HG02885 (cell line): ENCODE measurements at regions not wholly inside any gene's neighbourhood (a gene's known extent, or its start where the extent isn't known, plus 50 kb on each side); places are given as distances from the start of the nearest gene placed in this dataset.
"Not testable (repeated sequence)": the region's sequence is repeated elsewhere in the genome, so short reads cannot be mapped to it uniquely, and the experiment has no call there.

Experiments
- ATAC-seq: cut with Tn5 transposase; IDR thresholded peaks from one replicate; pipeline ENCODE4 v1.9.1; 2021; ENCODE audit warnings: mild to moderate bottlenecking; ENCODE audit not compliant: unreplicated experiment, poor library complexity

GRCh38 chr3:27779176-27779575 lies 57.1 kb upstream of the EOMES start:
- ATAC-seq, result no peak

GRCh38 chr3:27789420-27789819 lies 67.3 kb upstream of the EOMES start:
- ATAC-seq, result no peak

- ATAC-seq, result no peak
Measured at GRCh38 chr3:27791956-27792355, 69.8 kb upstream of the EOMES start.

- ATAC-seq, result no peak
Measured at GRCh38 chr3:27792869-27793268, 70.7 kb upstream of the EOMES start.

- no peak for ATAC-seq
Measured at GRCh38 chr3:27794211-27794610, 72.1 kb upstream of the EOMES start.

- ATAC-seq, result no peak
Measured at GRCh38 chr3:27796365-27796875, 74.3 kb upstream of the EOMES start.

DNA sequence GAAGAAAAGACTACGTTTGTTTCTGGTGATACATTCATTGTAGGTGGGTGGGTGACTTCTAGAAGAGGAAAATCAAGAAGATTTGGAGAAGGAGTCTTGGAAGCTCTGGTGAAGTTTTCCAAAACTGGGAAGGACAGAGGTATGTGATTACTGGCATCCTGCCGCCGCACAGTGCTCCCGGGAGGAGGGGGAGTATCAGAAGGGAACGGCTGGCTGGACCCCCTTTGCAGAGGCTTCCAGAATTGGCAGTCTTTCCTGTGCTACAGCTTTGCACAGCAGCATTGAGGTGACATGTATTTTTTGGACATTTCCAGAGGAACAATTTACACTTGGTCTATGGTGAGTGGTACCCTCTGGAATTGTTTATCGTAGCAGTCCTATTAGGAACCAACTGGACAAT lies 75.7 kb upstream of the EOMES start:
- ATAC-seq, result no peak

- no peak for ATAC-seq
Measured at GRCh38 chr3:27800261-27800660, 78.1 kb upstream of the EOMES start.

DNA sequence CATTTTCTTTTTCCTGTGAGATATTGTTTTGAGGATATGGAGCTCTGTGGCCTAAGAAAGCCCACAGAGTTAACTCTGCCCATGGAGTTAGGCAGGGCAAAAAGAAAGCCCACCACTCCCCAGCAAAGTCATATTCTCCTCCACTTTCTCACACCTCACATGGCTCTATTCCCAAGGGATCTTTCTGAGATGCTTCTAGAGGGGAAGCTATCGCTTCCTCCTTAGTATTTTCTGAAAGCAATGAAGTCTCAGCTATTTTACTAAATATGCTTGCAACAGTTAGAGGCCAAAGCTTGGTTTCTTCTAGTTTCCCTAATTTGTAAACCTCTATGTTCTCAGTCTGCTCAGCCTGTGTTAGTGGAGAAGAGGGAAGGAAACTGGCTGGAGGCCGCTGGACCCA lies 80.3 kb upstream of the EOMES start:
- ATAC-seq, result no peak

DNA sequence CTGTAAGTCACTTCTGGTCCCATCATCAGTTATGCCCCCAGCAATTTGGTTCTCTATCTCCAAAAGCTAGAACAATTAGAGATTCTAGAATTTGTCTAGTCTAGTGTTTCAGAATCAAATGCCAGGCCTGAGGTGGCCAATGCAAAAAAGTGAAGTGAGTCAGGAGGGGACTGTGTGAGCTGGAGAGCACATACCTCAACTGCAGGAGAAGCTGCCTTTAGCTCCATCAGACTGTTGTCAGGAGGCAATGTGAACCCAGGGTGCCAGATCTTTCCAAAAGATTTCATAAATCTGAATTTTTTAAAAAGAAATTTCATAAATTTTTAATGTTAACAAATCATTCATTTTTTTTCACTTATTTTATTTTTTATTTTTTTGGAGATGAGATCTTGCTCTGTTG lies 80.7 kb upstream of the EOMES start:
- ATAC-seq, result no peak

GRCh38 chr3:27805282-27805681 lies 83.2 kb upstream of the EOMES start:
- no peak for ATAC-seq

GRCh38 chr3:27813255-27813654 lies 91.1 kb upstream of the EOMES start:
- ATAC-seq, result no peak

- not testable (repeated sequence) for ATAC-seq
Measured at GRCh38 chr3:27821609-27822008, 99.5 kb upstream of the EOMES start.

- ATAC-seq, result no peak
Measured at GRCh38 chr3:27824312-27825200, 102.4 kb upstream of the EOMES start.

GRCh38 chr3:27826448-27826847 lies 104.3 kb upstream of the EOMES start:
- ATAC-seq, result no peak

DNA sequence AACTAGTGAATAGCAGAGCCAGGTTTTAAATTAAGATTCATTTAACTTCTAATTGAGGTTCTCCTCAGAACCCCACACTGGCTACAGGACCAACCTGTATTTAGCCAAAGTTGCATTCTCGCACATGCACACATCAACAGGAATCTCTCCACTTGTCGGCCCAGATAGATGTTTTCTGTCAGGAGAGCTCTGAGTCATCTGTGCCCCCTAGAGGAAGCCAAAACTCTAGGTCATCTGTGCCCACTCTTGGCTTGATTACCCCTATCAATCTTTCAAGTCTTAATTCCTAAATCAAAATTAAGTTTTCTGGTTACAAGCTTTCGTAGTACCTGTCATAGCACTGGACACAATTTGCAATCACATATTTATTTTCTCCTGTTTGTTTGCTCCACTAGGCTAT lies 104.9 kb upstream of the EOMES start:
- no peak for ATAC-seq

- no peak for ATAC-seq
Measured at GRCh38 chr3:27840807-27841594, 118.9 kb upstream of the EOMES start.

DNA sequence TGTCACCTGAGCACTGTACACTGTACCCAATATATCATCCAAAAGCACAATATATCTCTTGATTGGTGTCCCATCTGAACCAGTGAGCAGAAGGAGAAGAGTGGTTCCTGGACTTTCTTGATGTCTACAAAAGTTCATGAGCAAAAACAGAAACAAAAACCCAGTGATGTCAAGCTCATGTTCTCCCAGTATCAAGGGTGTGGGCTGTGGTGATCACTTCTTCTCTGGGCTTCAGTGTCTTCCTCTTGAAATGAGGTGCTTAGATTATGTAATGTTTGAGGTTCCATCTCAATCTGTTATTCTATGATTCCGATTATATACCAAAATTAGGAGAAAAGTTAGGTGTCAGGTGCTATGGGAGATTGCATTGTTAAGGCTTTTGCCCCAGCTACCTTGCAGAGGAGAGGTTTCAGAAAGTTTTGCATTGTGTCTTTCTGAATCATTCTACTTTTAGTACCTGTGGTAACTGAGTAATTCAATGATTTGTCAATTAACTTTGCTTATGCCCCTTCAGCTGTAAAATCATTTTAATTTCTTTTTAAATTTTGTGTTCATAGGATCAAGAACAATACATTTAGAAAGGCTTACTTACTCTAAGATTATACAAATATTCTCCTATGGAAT lies 122.0 kb upstream of the EOMES start:
- no peak for ATAC-seq

DNA sequence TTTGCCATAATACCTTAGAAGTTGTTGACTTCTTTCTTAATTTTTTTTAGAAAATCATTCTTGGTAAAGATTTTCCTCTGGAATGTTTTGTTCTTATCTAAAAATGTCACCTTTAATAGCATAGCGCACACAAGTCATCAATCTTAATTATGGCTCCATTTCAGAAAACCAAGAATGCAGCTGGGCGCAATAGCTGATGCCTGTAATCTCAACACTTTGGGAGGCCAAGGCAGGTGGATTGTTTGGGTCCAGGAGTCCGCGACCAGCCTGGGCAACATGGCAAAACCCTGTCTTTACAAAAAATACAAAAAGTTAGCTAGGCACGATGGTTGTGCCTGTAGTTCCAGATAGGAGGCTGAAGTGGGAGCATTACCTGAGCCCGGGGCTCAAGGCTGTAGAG lies 125.6 kb upstream of the EOMES start:
- no peak for ATAC-seq

GRCh38 chr3:27848826-27849225 lies 126.7 kb upstream of the EOMES start:
- ATAC-seq, result no peak

DNA sequence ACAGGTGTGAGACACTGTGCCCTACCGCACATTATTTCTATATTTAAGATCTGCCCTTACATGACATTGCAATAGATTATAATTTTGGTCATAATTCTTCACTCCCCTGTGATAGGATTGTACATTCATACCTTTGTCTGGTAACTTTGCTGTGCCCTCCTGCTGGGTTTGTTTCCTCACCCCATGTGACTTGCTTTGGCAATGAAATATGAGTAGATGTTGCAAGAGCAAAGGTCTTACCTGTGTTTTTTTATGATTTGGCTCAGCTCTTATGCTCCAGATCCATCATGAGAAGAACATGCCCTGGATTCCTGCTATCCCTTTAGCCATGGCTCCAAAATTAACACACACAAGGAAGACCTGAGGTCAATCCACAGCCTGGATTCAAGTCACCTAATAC lies 137.7 kb upstream of the EOMES start:
- no peak for ATAC-seq
